GM03348 (cell line): ENCODE measurements at regions not wholly inside any gene's neighbourhood (a gene's known extent, or its start where the extent isn't known, plus 50 kb on each side); places are given as distances from the start of the nearest gene placed in this dataset.
"Not testable (repeated sequence)": the region's sequence is repeated elsewhere in the genome, so short reads cannot be mapped to it uniquely, and the experiment has no call there.

Source experiments
- DNase-seq: peaks from one replicate; pipeline ENCODE4 v3.0.0; 2012; ENCODE audit warnings: low spot score

- DNase-seq = no peak
Observed at GRCh38 chr20:48041078-48041780, 255.9 kb upstream of the SULF2 start.

GRCh38 chr20:48040491-48040890, 255.2 kb upstream of the SULF2 start:
- DNase-seq = no peak

GRCh38 chr20:48040051-48040450, 254.8 kb upstream of the SULF2 start:
- no peak for DNase-seq

GRCh38 chr20:48039514-48039913, 254.2 kb upstream of the SULF2 start:
- no peak for DNase-seq

- no peak for DNase-seq
Observed at GRCh38 chr20:48038713-48039112, 253.4 kb upstream of the SULF2 start.

GRCh38 chr20:48037798-48038197, 252.5 kb upstream of the SULF2 start:
- DNase-seq = not testable (repeated sequence)

GRCh38 chr20:48035961-48036731, 250.9 kb upstream of the SULF2 start:
- DNase-seq = no peak

GRCh38 chr20:48034751-48035150, 249.5 kb upstream of the SULF2 start:
- DNase-seq = no peak

- DNase-seq = not testable (repeated sequence)
Observed at GRCh38 chr20:48033005-48033404, 247.7 kb upstream of the SULF2 start.

- DNase-seq = no peak
Observed at GRCh38 chr20:48031122-48031521, 245.8 kb upstream of the SULF2 start.

- DNase-seq = no peak
Observed at GRCh38 chr20:48026981-48027592, 241.8 kb upstream of the SULF2 start.

GRCh38 chr20:48025661-48026060, 240.4 kb upstream of the SULF2 start:
- peak; percentile 61 for DNase-seq

- peak; percentile 89 for DNase-seq
Observed at GRCh38 chr20:48025051-48025515, 239.8 kb upstream of the SULF2 start.

GRCh38 chr20:48024539-48024938, 239.3 kb upstream of the SULF2 start:
- no peak for DNase-seq

- DNase-seq = not testable (repeated sequence)
Observed at GRCh38 chr20:48020696-48021095, 235.4 kb upstream of the SULF2 start.

- DNase-seq = no peak
Observed at GRCh38 chr20:48019940-48020339, 234.7 kb upstream of the SULF2 start.

GRCh38 chr20:48019496-48019895, 234.2 kb upstream of the SULF2 start:
- no peak for DNase-seq

GRCh38 chr20:48018851-48019250, 233.6 kb upstream of the SULF2 start:
- peak; percentile 73 for DNase-seq

GRCh38 chr20:48017992-48018391, 232.7 kb upstream of the SULF2 start:
- DNase-seq = no peak

GRCh38 chr20:48017509-48017908, 232.2 kb upstream of the SULF2 start:
- DNase-seq = no peak

- DNase-seq = peak; percentile 73
Observed at GRCh38 chr20:48015943-48016723, 230.9 kb upstream of the SULF2 start.
